NCI-H82 treated with DMSO at 0.1 percent for 48 hours (cell line): ENCODE measurements at regions not wholly inside any gene's neighbourhood (a gene's known extent, or its start where the extent isn't known, plus 50 kb on each side); places are given as distances from the start of the nearest gene placed in this dataset.

Experiments
- DNase-seq: peaks from one replicate; lab custom pipeline; 2025; ENCODE audit not compliant: unreplicated experiment; lab: John Stamatoyannopoulos, UW

- no peak for DNase-seq
These were observed 405.0 kb downstream of the PID1 start for GRCh38 chr2:228866044-228866443.

GRCh38 chr2:228864131-228864530 is 407.0 kb downstream of the PID1 start:
- DNase-seq, result no peak

GRCh38 chr2:228860601-228861285 is 410.3 kb downstream of the PID1 start:
- no peak for DNase-seq

GRCh38 chr2:228853151-228853550 is 417.9 kb downstream of the PID1 start:
- DNase-seq, result no peak

- DNase-seq, result no peak
These were observed 422.4 kb downstream of the PID1 start for GRCh38 chr2:228848638-228849037.

- DNase-seq, result no peak
These were observed 423.4 kb downstream of the PID1 start for GRCh38 chr2:228847684-228848083.

GRCh38 chr2:228846161-228846560 is 424.9 kb downstream of the PID1 start:
- DNase-seq, result no peak

GRCh38 chr2:228845162-228845925 is 425.7 kb downstream of the PID1 start:
- DNase-seq, result no peak

GRCh38 chr2:228841877-228842276 is 429.2 kb downstream of the PID1 start:
- no peak for DNase-seq

GRCh38 chr2:228841475-228841874 is 429.6 kb downstream of the PID1 start:
- DNase-seq, result no peak

GRCh38 chr2:228840743-228841114 is 430.4 kb downstream of the PID1 start:
- no peak for DNase-seq

- no peak for DNase-seq
These were observed 430.9 kb downstream of the PID1 start for GRCh38 chr2:228840113-228840742.

GRCh38 chr2:228839421-228839876 is 431.6 kb downstream of the PID1 start:
- DNase-seq, result no peak

GRCh38 chr2:228838819-228839218 is 432.3 kb downstream of the PID1 start:
- no peak for DNase-seq

- DNase-seq, result no peak
These were observed 442.7 kb downstream of the PID1 start for GRCh38 chr2:228828397-228828796.

- DNase-seq, result no peak
These were observed 443.9 kb downstream of the PID1 start for GRCh38 chr2:228827056-228827700.

GRCh38 chr2:228819701-228820100 is 451.4 kb downstream of the PID1 start:
- DNase-seq, result no peak

- no peak for DNase-seq
These were observed 468.7 kb downstream of the PID1 start for GRCh38 chr2:228802181-228803071.

- no peak for DNase-seq
These were observed 469.6 kb downstream of the PID1 start for GRCh38 chr2:228801451-228801850.

- DNase-seq, result no peak
These were observed 471.9 kb downstream of the PID1 start for GRCh38 chr2:228799208-228799588.
